ENCODE measurements at regions not wholly inside any gene's neighbourhood (a gene's known extent, or its start where the extent isn't known, plus 50 kb on each side); places are given as distances from the start of the nearest gene placed in this dataset.
A peak's percentile ranks its signal among the peaks of the same experiment; 100 is the strongest.

GRCh38 chr3:41064526-41064925 lies 134.8 kb upstream of the CTNNB1 start:
- no peak for DNase-seq

GRCh38 chr3:41065340-41065739 lies 134.0 kb upstream of the CTNNB1 start:
- no peak for DNase-seq

- DNase-seq: no peak
Measured at GRCh38 chr3:41073190-41073589, 126.1 kb upstream of the CTNNB1 start.

GRCh38 chr3:41075975-41076374 lies 123.3 kb upstream of the CTNNB1 start:
- peak in 1 of 2 experiments; percentile 19 for DNase-seq

- DNase-seq: no peak
Measured at GRCh38 chr3:41076399-41076798, 122.9 kb upstream of the CTNNB1 start.

GRCh38 chr3:41080141-41080540 lies 119.2 kb upstream of the CTNNB1 start:
- DNase-seq: no peak

GRCh38 chr3:41088882-41089281 lies 110.4 kb upstream of the CTNNB1 start:
- no peak for DNase-seq

- DNase-seq: no peak
Measured at GRCh38 chr3:41089566-41089965, 109.7 kb upstream of the CTNNB1 start.

- no peak for DNase-seq
Measured at GRCh38 chr3:41092844-41093243, 106.5 kb upstream of the CTNNB1 start.

- no peak for DNase-seq
Measured at GRCh38 chr3:41093476-41093875, 105.8 kb upstream of the CTNNB1 start.

- no peak for DNase-seq
Measured at GRCh38 chr3:41094351-41094750, 105.0 kb upstream of the CTNNB1 start.

GRCh38 chr3:41095702-41096101 lies 103.6 kb upstream of the CTNNB1 start:
- no peak for DNase-seq

- DNase-seq: no peak
Measured at GRCh38 chr3:41097896-41098496, 101.3 kb upstream of the CTNNB1 start.

GRCh38 chr3:41101231-41101630 lies 98.1 kb upstream of the CTNNB1 start:
- no peak for DNase-seq

- DNase-seq: no peak
Measured at GRCh38 chr3:41102053-41102556, 97.2 kb upstream of the CTNNB1 start.

- no peak for DNase-seq
Measured at GRCh38 chr3:41102750-41103149, 96.6 kb upstream of the CTNNB1 start.

- no peak for DNase-seq
Measured at GRCh38 chr3:41103200-41103599, 96.1 kb upstream of the CTNNB1 start.

GRCh38 chr3:41104147-41104546 lies 95.2 kb upstream of the CTNNB1 start:
- no peak for DNase-seq

GRCh38 chr3:41106691-41107090 lies 92.6 kb upstream of the CTNNB1 start:
- DNase-seq: no peak

GRCh38 chr3:41111011-41111410 lies 88.3 kb upstream of the CTNNB1 start:
- no peak for DNase-seq

GRCh38 chr3:41112466-41112865 lies 86.8 kb upstream of the CTNNB1 start:
- no peak for DNase-seq

- no peak for DNase-seq
Measured at GRCh38 chr3:41115069-41115468, 84.2 kb upstream of the CTNNB1 start.

GRCh38 chr3:41116851-41117250 lies 82.5 kb upstream of the CTNNB1 start:
- no peak for DNase-seq

GRCh38 chr3:41117398-41117870 lies 81.9 kb upstream of the CTNNB1 start:
- DNase-seq: no peak

All from NCI-H526 (cell line).